Heart left ventricle (tissue), 13 donors: ENCODE measurements at regions not wholly inside any gene's neighbourhood (a gene's known extent, or its start where the extent isn't known, plus 50 kb on each side); places are given as distances from the start of the nearest gene placed in this dataset.

ENCODE experiments used
- CTCF ChIP-seq, 12 donors: fragments of 200-600 bp; sonication (generic) in 4 of 12; IDR thresholded peaks; one replicate each; pipeline versions ENCODE4 v1.5.0 to v1.8.0; 2018 to 2022; ENCODE audit warnings: antibody characterized with exemption in 12 of 12, mild to moderate bottlenecking in 5 of 12
- POLR2A ChIP-seq, 2 donors: fragments of 450-650 bp; IDR thresholded peaks; one replicate each; pipeline ENCODE4 v1.6.1; 2017; ENCODE audit warnings: antibody characterized with exemption in 2 of 2, mild to moderate bottlenecking in 2 of 2, moderate library complexity in 2 of 2
- donor health status: ischemic (EF 13 %, LVEDD 7.1; RV severe dilation, severe dysfunction).
- donor health status: DM: no; HTN: yes; CAD: no.
- donor health status: DM: no; HTN: no; CAD: no.
- donor health status: ischemic (EF 25% LVEDD 6.9; RV normal size, moderate dysfunction).
- donor health status: ischemic (EF 25% LVEDD 5.7; RV mildly dilated, moderate dysfunction).
- donor health status: ischemic (EF 35%, LVEDD 5.7; RV mildly dilated, moderate dysfunction).
- donor health status: nonischemic (EF 11% LVEDD 7.7; RV severe dilation, severe dysfunction).
- donor health status: DM: yes; HTN: yes; CAD: no.
- donor health status: PGD.
- donor health status: ischemic (EF 29% LVEDD 5.4; RV normal size, mild dysfunction).
- donor health status: nonischemic (EF 23%, LVEDD 6.1; RV moderate dilation, normal function).

- TF ChIP-seq CTCF (IDR thresholded peaks at IDR 0.05): no peak
- TF ChIP-seq POLR2A (IDR thresholded peaks at IDR 0.05): no peak
Observed at GRCh38 chr12:24014240-24014639, 64.8 kb upstream of the SOX5 start.
